C4-2B (cell line): ENCODE measurements at regions not wholly inside any gene's neighbourhood (a gene's known extent, or its start where the extent isn't known, plus 50 kb on each side); places are given as distances from the start of the nearest gene placed in this dataset.

Source experiments
- CTCF ChIP-seq: fragments of 450-650 bp; conservative IDR thresholded peaks from 2 replicates; pipeline ENCODE4 v1.5.1; 2017; ENCODE audit warnings: mild to moderate bottlenecking
- ZFX ChIP-seq: fragments of 450-650 bp; IDR thresholded peaks from 2 replicates; pipeline ENCODE4 v1.6.1; 2017

DNA sequence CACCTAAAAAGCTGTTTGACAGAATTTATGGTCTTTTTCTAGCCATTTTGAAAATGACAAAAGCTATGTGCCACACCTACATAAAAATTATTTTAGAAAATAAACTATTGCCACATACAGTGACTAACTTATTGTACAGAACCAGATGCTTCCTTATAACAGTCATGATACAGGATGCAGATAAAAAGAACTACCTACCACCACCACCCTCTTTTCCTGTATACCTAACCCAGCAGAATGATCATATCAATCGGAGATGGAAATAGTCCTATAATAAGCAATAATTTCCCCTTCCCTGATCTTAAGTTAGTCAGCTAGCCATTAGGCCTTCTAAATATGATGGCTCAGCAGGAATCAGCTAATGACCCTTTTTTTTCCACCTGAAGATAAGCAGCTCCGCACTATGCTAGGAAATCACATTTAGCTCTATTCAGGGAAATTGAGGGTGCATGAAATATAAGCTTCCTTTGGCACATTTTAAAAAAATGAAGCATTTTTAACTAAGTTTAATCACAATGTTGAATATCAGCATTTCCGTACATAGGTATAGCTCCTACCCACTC lies 155.5 kb upstream of the SETMAR start:
- TF ChIP-seq CTCF (no peak), ZFX (no peak)
